ENCODE measurements at regions not wholly inside any gene's neighbourhood (a gene's known extent, or its start where the extent isn't known, plus 50 kb on each side); places are given as distances from the start of the nearest gene placed in this dataset.

DNA sequence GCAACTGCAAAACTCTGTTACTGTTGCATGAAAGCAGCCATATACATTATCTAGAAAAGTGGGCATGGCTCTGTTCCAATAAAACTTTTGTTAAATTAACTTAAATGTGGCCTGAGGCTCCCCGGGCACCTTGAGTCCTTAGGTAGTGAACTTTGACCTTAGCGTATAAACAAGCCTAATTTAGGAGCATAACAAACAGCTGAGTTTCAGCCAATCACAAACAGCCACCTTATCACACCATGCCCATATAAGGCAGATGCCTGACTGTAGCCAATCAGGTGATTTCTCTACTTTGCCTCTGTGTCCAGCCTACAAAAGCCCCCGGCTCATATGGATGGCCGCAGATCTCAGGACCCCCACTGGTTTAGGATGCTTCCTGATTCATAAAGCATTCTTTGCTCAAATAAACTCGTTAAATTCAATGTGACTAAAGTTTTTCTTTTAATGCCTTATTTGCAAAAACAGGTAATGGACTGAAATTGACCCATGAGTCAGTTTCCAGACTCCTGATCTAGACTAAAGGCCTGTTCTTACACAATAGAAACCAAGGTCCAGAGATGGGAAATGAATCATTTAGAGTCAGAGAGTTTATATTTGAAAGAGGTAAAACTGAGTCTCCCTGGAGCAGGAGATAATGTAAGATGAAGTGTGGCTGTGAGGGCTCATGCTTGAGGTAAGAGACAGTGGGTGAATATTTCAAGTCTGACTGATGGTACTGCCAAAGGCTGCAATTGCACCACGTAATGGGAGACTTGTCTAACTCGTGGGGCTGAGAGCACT is 130.2 kb downstream of the FGF9 start:
- H3K4ac ChIP-seq (ENCODE audit: low read depth, low read length), result no peak overlapping the region
- H4K8ac ChIP-seq (ENCODE audit: low read depth, low read length), result no peak overlapping the region
- no peaks in the 10 kb centered on the region for H3K4me1 ChIP-seq (ENCODE audit: control insufficient read depth, low read depth, low read length)
- no peak overlapping the region for H3K4me2 ChIP-seq (ENCODE audit: low read length)
- H3K56ac ChIP-seq (ENCODE audit: low read length), result no peak overlapping the region
- no peak overlapping the region for H2BK15ac ChIP-seq (replicated peaks; ENCODE audit: low read depth)
- H3K79me2 ChIP-seq (ENCODE audit: control insufficient read depth, insufficient read depth, low read length), result no peaks in the 10 kb centered on the region
- no peak overlapping the region for H3K23ac ChIP-seq (ENCODE audit: low read length)
- no peak overlapping the region for H2BK120ac ChIP-seq (ENCODE audit: low read depth, low read length)
- DNase-seq, result no peak
- no CpG with 5 or more reads among the region's 7 CpGs for WGBS (ENCODE audit: extremely low coverage, insufficient coverage, low lambda C conversion rate)
- no peak overlapping the region for H3K27ac ChIP-seq (ENCODE audit: low read depth, low read length)
- no peaks in the 10 kb centered on the region for H3K79me1 ChIP-seq (ENCODE audit: low read length)
- no peak overlapping the region for H3K18ac ChIP-seq (ENCODE audit: low read length)
- no peak overlapping the region for H3K9ac ChIP-seq (ENCODE audit: low read length)
- no peaks in the 10 kb centered on the region for H3K27me3 ChIP-seq (ENCODE audit: insufficient read depth, low read length, poor library complexity)
- H3K36me3 ChIP-seq (ENCODE audit: control insufficient read depth, insufficient read depth, low read length), result no peaks in the 10 kb centered on the region
- no peak overlapping the region for H2BK5ac ChIP-seq (ENCODE audit: low read length)
- no peak overlapping the region for H3K4me3 ChIP-seq (ENCODE audit: low read length)
- no peak overlapping the region for H4K5ac ChIP-seq (ENCODE audit: low read length)
- H2AK5ac ChIP-seq (ENCODE audit: low read length), result no peak overlapping the region

DNA sequence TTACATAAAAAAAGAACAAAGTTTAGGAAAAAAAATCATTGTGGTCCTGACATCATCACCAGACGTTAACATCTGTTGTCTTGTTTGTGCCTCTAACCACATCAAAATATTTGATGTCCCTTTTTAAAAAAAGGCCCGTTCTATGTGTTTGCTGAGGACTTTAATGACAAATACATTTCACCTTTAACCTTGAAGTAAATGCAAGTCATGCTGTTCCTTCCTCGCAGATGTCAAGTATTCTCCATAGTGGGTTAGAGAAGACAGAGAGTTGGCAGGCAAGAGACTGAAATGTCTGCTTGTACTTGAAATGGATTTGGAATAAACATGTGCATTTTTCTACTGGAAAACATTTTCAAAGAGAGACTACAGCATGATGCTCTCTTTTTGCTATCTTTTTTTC is 134.9 kb downstream of the FGF9 start:
- no peak overlapping the region for H3K23ac ChIP-seq (ENCODE audit: low read length)
- H3K79me1 ChIP-seq (ENCODE audit: low read length), result no peaks in the 10 kb centered on the region
- H2BK5ac ChIP-seq (ENCODE audit: low read length), result no peak overlapping the region
- no CpG with 5 or more reads among the region's 3 CpGs for WGBS (ENCODE audit: extremely low coverage, insufficient coverage, low lambda C conversion rate)
- no peaks in the 10 kb centered on the region for H3K79me2 ChIP-seq (ENCODE audit: control insufficient read depth, insufficient read depth, low read length)
- no peak overlapping the region for H4K5ac ChIP-seq (ENCODE audit: low read length)
- no peak overlapping the region for H3K9ac ChIP-seq (ENCODE audit: low read length)
- H3K4me2 ChIP-seq (ENCODE audit: low read length), result no peak overlapping the region
- H3K4me1 ChIP-seq (ENCODE audit: control insufficient read depth, low read depth, low read length), result no peaks in the 10 kb centered on the region
- H3K18ac ChIP-seq (ENCODE audit: low read length), result no peak overlapping the region
- H3K27ac ChIP-seq (ENCODE audit: low read depth, low read length), result no peak overlapping the region
- H2BK120ac ChIP-seq (ENCODE audit: low read depth, low read length), result no peak overlapping the region
- no peak overlapping the region for H3K4ac ChIP-seq (ENCODE audit: low read depth, low read length)
- no peak overlapping the region for H3K4me3 ChIP-seq (ENCODE audit: low read length)
- H3K56ac ChIP-seq (ENCODE audit: low read length), result no peak overlapping the region
- H4K8ac ChIP-seq (ENCODE audit: low read depth, low read length), result no peak overlapping the region
- no peak overlapping the region for H2AK5ac ChIP-seq (ENCODE audit: low read length)
- no peak overlapping the region for H2BK15ac ChIP-seq (replicated peaks; ENCODE audit: low read depth)
- DNase-seq, result no peak
- no peaks in the 10 kb centered on the region for H3K36me3 ChIP-seq (ENCODE audit: control insufficient read depth, insufficient read depth, low read length)
- H3K27me3 ChIP-seq (ENCODE audit: insufficient read depth, low read length, poor library complexity), result no peaks in the 10 kb centered on the region

- DNase-seq, result no peak
- H3K18ac ChIP-seq (ENCODE audit: low read length), result no peak overlapping the region
- H3K4me1 ChIP-seq (ENCODE audit: control insufficient read depth, low read depth, low read length), result no peaks in the 10 kb centered on the region
- H2BK5ac ChIP-seq (ENCODE audit: low read length), result no peak overlapping the region
- no peak overlapping the region for H3K4ac ChIP-seq (ENCODE audit: low read depth, low read length)
- no CpG with 5 or more reads among the region's 12 CpGs for WGBS (ENCODE audit: extremely low coverage, insufficient coverage, low lambda C conversion rate)
- no peak overlapping the region for H2AK5ac ChIP-seq (ENCODE audit: low read length)
- H4K8ac ChIP-seq (ENCODE audit: low read depth, low read length), result no peak overlapping the region
- H3K79me1 ChIP-seq (ENCODE audit: low read length), result no peaks in the 10 kb centered on the region
- no peak overlapping the region for H3K4me3 ChIP-seq (ENCODE audit: low read length)
- H3K4me2 ChIP-seq (ENCODE audit: low read length), result no peak overlapping the region
- H3K27me3 ChIP-seq (ENCODE audit: insufficient read depth, low read length, poor library complexity), result no peaks in the 10 kb centered on the region
- H3K23ac ChIP-seq (ENCODE audit: low read length), result no peak overlapping the region
- no peak overlapping the region for H4K5ac ChIP-seq (ENCODE audit: low read length)
- H3K27ac ChIP-seq (ENCODE audit: low read depth, low read length), result no peak overlapping the region
- no peak overlapping the region for H2BK120ac ChIP-seq (ENCODE audit: low read depth, low read length)
- H3K56ac ChIP-seq (ENCODE audit: low read length), result no peak overlapping the region
- H3K36me3 ChIP-seq (ENCODE audit: control insufficient read depth, insufficient read depth, low read length), result no peaks in the 10 kb centered on the region
- H3K79me2 ChIP-seq (ENCODE audit: control insufficient read depth, insufficient read depth, low read length), result no peaks in the 10 kb centered on the region
- no peak overlapping the region for H3K9ac ChIP-seq (ENCODE audit: low read length)
- H2BK15ac ChIP-seq (replicated peaks; ENCODE audit: low read depth), result no peak overlapping the region
Measured at GRCh38 chr13:21812192-21812626, 141.3 kb downstream of the FGF9 start.

- Histone ChIP-seq H3K4me2 (ENCODE audit: low read length) (no peak overlapping the region), H4K5ac (ENCODE audit: low read length) (no peak overlapping the region), H3K79me2 (ENCODE audit: control insufficient read depth, insufficient read depth, low read length) (no peaks in the 10 kb centered on the region), H3K27me3 (ENCODE audit: insufficient read depth, low read length, poor library complexity) (no peaks in the 10 kb centered on the region), H2BK5ac (ENCODE audit: low read length) (no peak overlapping the region), H3K23ac (ENCODE audit: low read length) (no peak overlapping the region), H3K9ac (ENCODE audit: low read length) (no peak overlapping the region), H3K27ac (ENCODE audit: low read depth, low read length) (no peak overlapping the region), H3K4me1 (ENCODE audit: control insufficient read depth, low read depth, low read length) (no peaks in the 10 kb centered on the region), H2BK120ac (ENCODE audit: low read depth, low read length) (no peak overlapping the region), H3K4me3 (ENCODE audit: low read length) (no peak overlapping the region), H3K79me1 (ENCODE audit: low read length) (no peaks in the 10 kb centered on the region), H3K36me3 (ENCODE audit: control insufficient read depth, insufficient read depth, low read length) (no peaks in the 10 kb centered on the region), H4K8ac (ENCODE audit: low read depth, low read length) (no peak overlapping the region), H3K4ac (ENCODE audit: low read depth, low read length) (no peak overlapping the region), H3K56ac (ENCODE audit: low read length) (no peak overlapping the region), H2BK15ac (replicated peaks; ENCODE audit: low read depth) (no peak overlapping the region), H3K18ac (ENCODE audit: low read length) (no peak overlapping the region), H2AK5ac (ENCODE audit: low read length) (no peak overlapping the region)
- DNase-seq, result no peak
- no CpG with 5 or more reads among the region's 4 CpGs for WGBS (ENCODE audit: extremely low coverage, insufficient coverage, low lambda C conversion rate)
Measured at GRCh38 chr13:21813110-21813509, 142.2 kb downstream of the FGF9 start.

GRCh38 chr13:21813844-21814243 is 143.0 kb downstream of the FGF9 start:
- no peak overlapping the region for H3K9ac ChIP-seq (ENCODE audit: low read length)
- H3K4me3 ChIP-seq (ENCODE audit: low read length), result no peak overlapping the region
- H2BK15ac ChIP-seq (replicated peaks; ENCODE audit: low read depth), result no peak overlapping the region
- WGBS (ENCODE audit: extremely low coverage, insufficient coverage, low lambda C conversion rate), result no CpG with 5 or more reads among the region's 4 CpGs
- no peak overlapping the region for H2BK120ac ChIP-seq (ENCODE audit: low read depth, low read length)
- H4K8ac ChIP-seq (ENCODE audit: low read depth, low read length), result no peak overlapping the region
- no peak overlapping the region for H2AK5ac ChIP-seq (ENCODE audit: low read length)
- H2BK5ac ChIP-seq (ENCODE audit: low read length), result no peak overlapping the region
- no peak overlapping the region for H4K5ac ChIP-seq (ENCODE audit: low read length)
- no peaks in the 10 kb centered on the region for H3K36me3 ChIP-seq (ENCODE audit: control insufficient read depth, insufficient read depth, low read length)
- no peak overlapping the region for H3K18ac ChIP-seq (ENCODE audit: low read length)
- H3K27ac ChIP-seq (ENCODE audit: low read depth, low read length), result no peak overlapping the region
- no peak overlapping the region for H3K4me2 ChIP-seq (ENCODE audit: low read length)
- H3K23ac ChIP-seq (ENCODE audit: low read length), result no peak overlapping the region
- H3K56ac ChIP-seq (ENCODE audit: low read length), result no peak overlapping the region
- H3K79me2 ChIP-seq (ENCODE audit: control insufficient read depth, insufficient read depth, low read length), result no peaks in the 10 kb centered on the region
- H3K4ac ChIP-seq (ENCODE audit: low read depth, low read length), result no peak overlapping the region
- no peaks in the 10 kb centered on the region for H3K79me1 ChIP-seq (ENCODE audit: low read length)
- no peak for DNase-seq
- no peaks in the 10 kb centered on the region for H3K4me1 ChIP-seq (ENCODE audit: control insufficient read depth, low read depth, low read length)
- no peaks in the 10 kb centered on the region for H3K27me3 ChIP-seq (ENCODE audit: insufficient read depth, low read length, poor library complexity)

GRCh38 chr13:21814604-21815003 is 143.7 kb downstream of the FGF9 start:
- H3K9ac ChIP-seq (ENCODE audit: low read length), result no peak overlapping the region
- H2BK5ac ChIP-seq (ENCODE audit: low read length), result no peak overlapping the region
- no peak overlapping the region for H3K4me2 ChIP-seq (ENCODE audit: low read length)
- no peak overlapping the region for H2AK5ac ChIP-seq (ENCODE audit: low read length)
- no peak overlapping the region for H4K5ac ChIP-seq (ENCODE audit: low read length)
- H3K79me2 ChIP-seq (ENCODE audit: control insufficient read depth, insufficient read depth, low read length), result no peaks in the 10 kb centered on the region
- H3K4me3 ChIP-seq (ENCODE audit: low read length), result no peak overlapping the region
- no peak overlapping the region for H2BK120ac ChIP-seq (ENCODE audit: low read depth, low read length)
- no peak overlapping the region for H3K4ac ChIP-seq (ENCODE audit: low read depth, low read length)
- H4K8ac ChIP-seq (ENCODE audit: low read depth, low read length), result no peak overlapping the region
- H3K79me1 ChIP-seq (ENCODE audit: low read length), result no peaks in the 10 kb centered on the region
- H3K4me1 ChIP-seq (ENCODE audit: control insufficient read depth, low read depth, low read length), result no peaks in the 10 kb centered on the region
- no peak for DNase-seq
- H3K27ac ChIP-seq (ENCODE audit: low read depth, low read length), result no peak overlapping the region
- H3K36me3 ChIP-seq (ENCODE audit: control insufficient read depth, insufficient read depth, low read length), result no peaks in the 10 kb centered on the region
- no peak overlapping the region for H3K56ac ChIP-seq (ENCODE audit: low read length)
- H3K23ac ChIP-seq (ENCODE audit: low read length), result no peak overlapping the region
- no peak overlapping the region for H2BK15ac ChIP-seq (replicated peaks; ENCODE audit: low read depth)
- no peak overlapping the region for H3K18ac ChIP-seq (ENCODE audit: low read length)
- H3K27me3 ChIP-seq (ENCODE audit: insufficient read depth, low read length, poor library complexity), result no peaks in the 10 kb centered on the region
- no CpG with 5 or more reads among the region's 7 CpGs for WGBS (ENCODE audit: extremely low coverage, insufficient coverage, low lambda C conversion rate)
